Activated CD8-positive, alpha-beta memory T cell treated with anti-CD3 and anti-CD28 coated beads, Interleukin-2, amount 50 U/mL, for 48 hours (primary cell): ENCODE measurements at regions not wholly inside any gene's neighbourhood (a gene's known extent, or its start where the extent isn't known, plus 50 kb on each side); places are given as distances from the start of the nearest gene placed in this dataset.
"Not testable (repeated sequence)": the region's sequence is repeated elsewhere in the genome, so short reads cannot be mapped to it uniquely, and the experiment has no call there.

Experiments used
- DNase-seq: peaks from one replicate; pipeline ENCODE4 v3.0.0-alpha.2; 2020

DNA sequence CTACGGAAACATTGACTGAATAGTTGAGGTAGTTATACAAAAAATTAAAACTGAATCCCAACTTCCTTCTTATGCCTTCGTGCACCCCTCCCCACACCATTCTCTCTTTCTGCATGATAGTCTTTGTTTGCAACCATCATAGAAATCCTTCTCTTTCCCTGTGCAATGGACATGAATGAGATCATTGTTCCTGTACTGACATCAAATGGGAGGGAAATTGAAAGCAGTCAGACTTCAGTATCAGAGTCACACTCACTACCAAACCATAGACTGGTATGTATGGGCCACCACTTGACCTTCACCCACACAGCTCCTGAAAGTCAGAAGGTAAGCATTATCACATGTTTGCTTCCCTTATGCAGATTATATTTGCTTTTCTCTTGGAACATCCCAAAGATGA is 782.8 kb downstream of the BCL11A start:
- no peak for DNase-seq

DNA sequence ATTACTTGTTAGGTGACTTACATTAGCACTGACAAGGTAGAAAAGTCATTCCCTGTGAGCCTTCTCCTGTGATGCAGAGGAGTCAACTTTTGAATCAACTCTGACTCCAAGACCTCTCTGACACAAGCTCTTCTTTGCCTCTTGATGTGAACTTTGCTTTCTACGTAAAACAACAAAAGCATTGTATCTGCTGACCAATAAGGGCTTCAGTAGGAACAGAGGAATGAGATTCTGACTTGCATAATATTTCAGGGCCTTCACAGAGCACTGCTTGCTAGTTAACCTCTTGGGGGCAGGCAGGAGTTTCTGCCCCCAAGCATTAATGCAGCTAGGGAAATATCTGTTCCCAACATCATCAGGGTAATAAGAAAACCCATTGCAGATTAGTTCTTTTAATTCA is 791.5 kb downstream of the BCL11A start:
- no peak for DNase-seq

DNA sequence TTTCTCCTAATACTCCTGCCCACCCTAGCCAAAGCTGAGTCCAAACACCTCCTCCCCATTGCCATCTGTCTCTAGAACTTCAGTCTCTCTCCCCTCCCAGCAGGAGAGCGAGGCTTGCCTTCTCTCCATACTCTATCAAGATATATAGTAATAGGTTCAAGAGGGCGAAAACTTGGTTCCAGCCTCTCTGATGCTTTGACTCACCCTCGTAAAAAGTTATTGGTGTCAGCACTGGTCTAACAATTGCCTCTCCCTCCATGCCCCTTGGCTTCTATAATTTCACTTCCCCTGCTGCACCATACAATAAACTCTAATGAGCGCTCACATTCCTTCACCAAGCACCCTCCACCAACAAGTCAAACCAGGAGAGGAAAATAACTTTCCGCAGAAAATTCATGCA is 797.3 kb downstream of the BCL11A start:
- DNase-seq, result no peak

DNA sequence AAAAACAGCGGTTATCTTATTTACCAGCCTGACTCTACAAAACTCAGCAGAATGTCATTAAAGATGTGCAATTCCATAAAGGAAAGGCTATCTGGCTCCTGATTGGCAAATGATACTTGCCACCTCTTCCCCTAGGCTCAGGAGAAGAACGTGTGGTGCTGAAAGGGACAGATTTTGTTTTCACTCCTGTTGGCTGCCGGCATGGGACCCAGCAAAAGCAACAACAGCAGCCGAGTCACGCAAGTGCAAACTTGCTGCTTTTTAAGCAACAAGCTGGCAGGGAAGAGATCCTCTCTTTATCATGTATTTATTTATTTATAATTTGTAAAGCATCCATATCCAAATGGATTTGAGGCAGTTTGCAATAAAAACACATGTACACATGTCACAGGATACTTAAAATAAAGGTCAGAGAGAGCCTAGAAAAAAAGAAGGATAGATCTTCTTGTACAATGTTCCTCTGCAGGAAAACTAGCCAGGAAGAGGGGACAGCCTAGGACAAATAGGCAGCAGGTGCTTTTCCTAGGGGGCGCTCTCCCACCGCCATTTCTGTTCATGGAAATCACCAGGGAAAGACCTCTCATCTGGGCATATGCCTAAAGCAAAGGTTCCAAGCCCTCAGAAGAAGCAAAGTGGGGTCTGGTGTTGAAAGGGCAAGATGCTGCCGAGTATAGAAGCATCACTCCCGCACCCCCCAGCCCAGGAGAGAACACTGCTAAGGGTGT is 799.3 kb downstream of the BCL11A start:
- DNase-seq, result no peak

DNA sequence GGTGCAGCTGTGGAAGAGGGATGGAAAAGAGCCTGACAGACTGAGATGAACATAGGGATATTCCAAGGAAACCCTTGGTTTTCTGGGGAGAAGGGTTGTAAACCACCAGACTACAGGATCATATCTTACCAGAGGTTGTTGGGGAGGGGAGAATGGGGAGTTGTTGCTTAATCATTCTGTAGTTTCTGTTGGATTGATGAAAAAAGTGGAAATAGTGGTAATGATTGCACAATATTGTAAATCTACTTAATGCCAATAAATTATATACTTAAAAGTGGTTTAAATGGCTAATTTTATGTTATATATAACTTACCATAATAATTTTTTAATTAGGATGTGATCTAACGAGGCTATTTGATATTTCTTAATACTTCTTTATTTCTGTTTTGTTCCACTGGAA is 800.9 kb downstream of the BCL11A start:
- no peak for DNase-seq

DNA sequence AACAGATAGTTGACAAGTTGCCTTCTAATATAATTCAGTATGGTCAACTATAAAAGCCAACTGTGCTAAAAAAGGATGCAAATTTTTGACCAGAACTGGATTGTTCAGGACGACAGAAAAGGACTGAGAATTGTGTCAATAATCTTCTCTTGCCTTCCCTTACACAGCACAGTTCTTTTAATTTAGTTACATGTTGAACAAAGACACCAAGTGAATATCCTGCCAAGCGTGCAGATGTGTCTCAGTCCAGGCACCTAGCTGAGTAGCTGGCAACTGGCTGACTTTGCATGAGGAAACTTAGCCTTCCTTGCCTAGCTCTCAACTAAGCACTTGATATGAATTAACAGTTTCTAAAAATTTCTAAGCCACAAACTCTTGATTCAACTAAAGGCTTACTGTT is 801.4 kb downstream of the BCL11A start:
- no peak for DNase-seq

DNA sequence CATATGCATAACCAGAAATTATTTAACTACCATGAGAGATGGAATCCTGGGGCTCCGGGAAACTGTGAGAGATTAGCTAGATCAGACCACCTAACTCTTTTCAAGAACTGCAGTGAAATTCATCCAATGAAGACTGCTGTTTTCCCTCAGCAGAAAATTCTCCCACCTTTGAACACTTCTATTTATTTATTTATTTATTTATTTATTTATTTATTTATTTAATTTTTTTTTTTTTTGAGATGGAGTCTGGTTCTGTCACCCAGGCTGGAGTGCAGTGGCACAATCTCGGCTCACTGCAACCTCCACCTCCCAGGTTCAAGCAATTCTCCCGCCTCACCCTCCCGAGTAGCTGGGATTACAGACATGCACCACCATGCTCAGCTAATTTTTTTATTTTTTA is 802.2 kb downstream of the BCL11A start:
- DNase-seq, result not testable (repeated sequence)

DNA sequence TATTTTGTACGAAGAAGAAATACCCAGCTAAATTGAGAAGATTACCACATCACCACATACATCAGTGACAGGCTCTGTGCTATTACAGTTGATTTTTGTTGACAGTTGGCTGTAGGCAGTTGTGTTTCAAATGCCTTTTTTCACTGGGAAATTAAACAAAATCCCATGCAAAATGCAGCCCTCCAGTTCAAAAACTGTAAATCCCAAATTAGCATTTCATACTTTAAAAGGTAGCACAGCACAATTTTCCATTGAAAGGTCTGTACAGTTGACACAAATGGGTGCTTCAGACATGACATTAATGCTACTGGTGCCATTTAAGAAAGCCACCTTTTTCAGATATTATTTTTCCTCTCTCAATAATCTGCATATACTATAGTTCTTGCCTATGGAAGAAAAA is 807.2 kb downstream of the BCL11A start:
- no peak for DNase-seq

DNA sequence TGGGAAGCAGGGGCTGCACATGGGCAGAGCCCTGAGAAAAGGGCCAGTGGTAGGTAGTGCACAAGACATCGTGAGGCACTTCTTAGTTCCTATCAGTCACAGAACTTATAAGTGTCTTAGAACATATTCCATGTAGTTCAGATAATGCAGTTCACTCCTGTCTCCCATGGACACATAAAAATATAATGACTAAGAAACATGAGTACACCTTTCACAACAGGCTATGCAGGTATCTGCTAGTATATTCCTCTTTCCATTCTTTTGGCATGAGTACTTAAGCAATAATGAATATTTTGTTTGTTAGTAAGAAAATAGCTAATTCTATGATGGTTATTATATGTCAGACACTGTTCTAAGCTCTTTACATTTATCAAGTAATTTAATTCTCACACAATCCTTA is 808.4 kb downstream of the BCL11A start:
- DNase-seq, result no peak

DNA sequence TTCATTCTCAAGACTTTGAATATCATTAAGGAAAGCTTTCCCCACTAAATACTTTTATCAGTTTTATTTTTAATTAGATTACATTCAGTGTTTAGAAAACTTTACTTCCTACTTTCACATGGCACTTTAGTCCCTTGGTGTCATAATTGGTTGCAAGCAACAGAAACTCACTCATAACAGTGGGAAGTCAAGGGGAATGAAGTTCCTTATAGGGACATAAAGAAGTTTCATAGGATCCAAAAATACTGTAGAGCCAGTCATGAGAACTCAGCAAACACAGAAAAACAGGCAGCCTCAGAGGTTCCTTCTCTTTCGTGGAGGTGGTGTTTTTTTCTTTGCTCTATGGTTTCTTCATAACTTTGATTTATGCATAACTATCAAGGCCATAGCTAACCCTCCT is 809.0 kb downstream of the BCL11A start:
- no peak for DNase-seq

DNA sequence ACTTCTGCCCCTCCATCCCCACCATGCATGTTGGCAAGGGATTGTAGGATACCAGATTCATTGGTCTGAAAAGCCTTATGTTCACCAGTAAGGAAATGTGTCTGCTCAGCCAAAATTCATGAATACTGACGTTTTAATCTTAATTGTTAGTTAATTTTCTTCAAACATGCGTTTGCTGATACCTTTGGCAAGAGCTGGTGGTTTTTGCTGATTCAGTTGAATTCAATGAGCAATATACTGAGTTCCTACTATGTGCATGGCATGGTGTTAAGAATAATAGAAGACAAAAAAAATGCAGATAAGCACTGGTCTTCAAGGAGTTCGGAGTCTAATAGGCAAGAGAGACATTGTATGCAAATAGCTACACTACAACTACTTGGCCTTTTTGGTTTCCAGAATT is 811.6 kb downstream of the BCL11A start:
- no peak for DNase-seq

DNA sequence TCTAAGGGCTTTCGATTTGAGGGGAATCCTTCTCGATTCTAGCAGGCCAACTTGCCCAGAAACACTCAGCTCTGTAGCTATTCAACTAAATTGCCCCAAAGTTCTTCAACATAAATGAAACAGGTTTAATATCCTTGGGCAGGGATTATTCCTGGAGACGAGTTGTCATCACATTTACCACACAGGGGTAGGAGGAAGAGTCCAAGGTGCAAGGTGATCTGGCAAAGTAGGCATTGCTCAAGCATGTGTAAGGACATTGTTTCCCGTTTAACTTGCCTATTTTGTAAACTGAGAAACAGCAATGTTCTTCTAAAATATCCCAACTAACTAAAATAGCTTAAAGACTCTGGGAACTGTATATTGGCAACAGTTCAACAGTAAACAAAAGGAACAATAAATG is 814.3 kb downstream of the BCL11A start:
- no peak for DNase-seq

DNA sequence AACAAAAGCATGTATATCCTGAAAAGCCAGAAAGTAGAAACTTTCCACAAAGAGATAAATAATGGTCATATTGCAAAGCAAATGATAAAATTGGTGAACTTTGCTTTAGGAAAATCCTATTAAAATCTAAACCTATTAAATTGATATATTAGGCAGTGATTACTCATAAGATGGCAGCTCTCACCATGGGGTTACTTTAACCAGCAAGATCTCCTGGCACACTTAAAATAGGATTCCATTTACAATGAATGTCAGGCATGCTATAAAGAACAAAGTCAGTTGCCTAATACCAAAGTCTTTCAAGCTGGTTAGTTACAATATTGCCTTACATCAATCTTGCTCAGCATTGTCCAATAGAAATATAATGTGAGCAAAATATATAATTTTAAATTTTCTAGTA is 816.2 kb downstream of the BCL11A start:
- no peak for DNase-seq

DNA sequence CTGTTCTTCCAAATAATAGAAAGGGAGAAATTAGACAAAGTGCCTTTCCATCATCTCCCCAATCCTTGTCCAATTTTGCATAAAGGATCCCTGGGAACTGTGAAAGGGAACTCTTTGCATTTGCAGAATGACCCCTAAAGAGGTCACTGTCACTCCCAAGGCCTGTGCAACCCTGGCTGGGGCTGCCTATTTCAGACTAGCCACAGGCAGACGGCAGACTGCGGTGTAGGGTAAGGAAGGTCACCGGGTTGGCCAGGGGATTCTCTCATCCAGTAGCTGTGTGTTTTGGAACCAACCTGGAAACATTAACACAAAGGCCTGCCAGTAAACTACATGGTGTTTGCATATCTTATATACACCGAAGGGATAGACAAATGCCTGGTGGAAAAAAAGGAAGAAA is 818.7 kb downstream of the BCL11A start:
- DNase-seq, result no peak

DNA sequence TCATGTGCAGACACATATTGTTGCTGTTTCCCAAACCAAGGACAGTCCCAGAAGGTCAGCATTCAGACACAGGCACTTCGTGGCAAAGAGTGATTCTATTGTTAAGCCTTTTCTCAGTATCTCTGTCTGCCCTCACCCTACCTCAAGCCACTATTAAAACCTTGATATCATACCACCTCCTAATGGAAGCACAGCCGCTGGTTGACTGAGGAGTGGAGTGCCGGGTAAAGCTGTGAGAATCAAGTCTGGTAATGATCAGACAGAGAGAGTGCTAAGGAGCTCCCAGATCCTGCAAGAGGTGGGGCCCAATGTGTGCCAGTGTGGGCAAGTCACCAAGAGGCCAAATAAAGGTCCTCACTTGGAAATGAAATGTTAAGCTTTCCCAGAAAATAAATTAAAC is 819.5 kb downstream of the BCL11A start:
- DNase-seq, result no peak

DNA sequence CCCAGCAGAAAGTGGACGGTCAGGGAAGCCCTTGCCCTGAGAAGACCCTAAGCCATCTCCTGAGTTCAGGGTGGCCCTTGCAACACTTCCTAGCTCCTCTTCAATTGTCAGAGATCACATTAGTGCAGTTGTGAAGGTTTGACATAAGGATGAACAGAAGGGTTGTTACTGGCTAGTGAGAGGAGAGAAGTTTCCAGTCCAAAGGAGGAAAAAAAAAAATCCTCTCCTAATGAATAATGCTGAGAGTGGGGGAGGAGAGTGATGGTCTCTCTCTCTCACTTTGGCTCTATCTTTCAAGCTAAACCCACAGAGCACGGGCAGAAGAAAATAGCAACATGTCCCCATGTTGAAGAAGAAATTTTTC is 819.9 kb downstream of the BCL11A start:
- no peak for DNase-seq

DNA sequence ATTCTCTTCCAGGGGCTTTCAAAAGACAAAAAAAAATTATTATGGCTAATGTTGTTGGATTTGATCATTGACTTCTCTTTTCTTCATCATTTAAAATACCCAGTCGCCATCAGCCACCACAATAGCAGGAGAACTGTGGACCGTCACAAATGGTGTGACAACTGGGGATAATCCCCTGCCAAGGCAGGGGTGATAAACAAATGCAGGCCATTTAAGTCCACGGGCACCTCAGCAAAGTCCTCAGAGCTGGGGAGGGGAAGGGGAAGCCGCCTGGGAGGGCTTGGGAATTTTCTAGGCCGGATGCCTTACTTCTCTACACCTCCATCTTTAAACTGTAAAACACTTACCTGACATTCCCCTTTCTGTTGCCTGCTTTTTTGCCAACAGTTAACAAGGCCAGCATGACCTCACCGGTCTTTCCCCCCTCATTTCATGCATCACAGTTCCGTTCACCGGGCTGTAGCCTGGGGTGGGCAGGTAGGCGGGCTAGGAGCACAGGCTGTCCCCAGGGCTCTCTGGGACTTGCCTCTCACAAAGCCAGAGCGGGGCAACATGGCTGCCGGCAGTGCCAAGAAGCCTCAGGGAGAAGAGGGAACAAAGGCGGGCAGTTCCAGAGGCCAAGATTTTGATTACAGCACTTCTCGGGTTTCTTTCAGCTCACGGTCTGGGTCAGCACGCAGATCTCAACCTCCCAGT is 820.4 kb downstream of the BCL11A start:
- DNase-seq, result no peak

DNA sequence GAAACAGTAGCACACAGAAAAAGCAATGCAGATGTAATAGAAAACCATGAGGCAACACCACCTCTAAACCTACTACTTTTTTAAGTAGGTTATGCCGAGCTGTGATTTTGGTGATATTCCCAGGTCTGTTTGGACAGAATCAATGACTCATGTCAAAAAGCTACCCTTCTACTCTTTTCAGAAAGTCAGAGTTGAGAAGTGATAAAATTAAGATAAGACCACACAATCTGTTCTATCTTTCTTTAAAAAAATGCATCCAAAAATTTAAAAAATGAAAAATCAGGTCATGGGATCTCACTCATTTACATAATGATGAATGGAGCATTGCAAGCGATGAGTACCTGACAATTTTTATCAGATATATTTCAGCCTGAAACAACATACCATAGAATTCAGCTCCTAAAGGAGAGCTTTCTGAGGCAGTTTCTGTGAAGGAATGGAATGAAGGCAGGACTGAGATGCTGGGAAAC is 826.3 kb downstream of the BCL11A start:
- DNase-seq, result no peak

DNA sequence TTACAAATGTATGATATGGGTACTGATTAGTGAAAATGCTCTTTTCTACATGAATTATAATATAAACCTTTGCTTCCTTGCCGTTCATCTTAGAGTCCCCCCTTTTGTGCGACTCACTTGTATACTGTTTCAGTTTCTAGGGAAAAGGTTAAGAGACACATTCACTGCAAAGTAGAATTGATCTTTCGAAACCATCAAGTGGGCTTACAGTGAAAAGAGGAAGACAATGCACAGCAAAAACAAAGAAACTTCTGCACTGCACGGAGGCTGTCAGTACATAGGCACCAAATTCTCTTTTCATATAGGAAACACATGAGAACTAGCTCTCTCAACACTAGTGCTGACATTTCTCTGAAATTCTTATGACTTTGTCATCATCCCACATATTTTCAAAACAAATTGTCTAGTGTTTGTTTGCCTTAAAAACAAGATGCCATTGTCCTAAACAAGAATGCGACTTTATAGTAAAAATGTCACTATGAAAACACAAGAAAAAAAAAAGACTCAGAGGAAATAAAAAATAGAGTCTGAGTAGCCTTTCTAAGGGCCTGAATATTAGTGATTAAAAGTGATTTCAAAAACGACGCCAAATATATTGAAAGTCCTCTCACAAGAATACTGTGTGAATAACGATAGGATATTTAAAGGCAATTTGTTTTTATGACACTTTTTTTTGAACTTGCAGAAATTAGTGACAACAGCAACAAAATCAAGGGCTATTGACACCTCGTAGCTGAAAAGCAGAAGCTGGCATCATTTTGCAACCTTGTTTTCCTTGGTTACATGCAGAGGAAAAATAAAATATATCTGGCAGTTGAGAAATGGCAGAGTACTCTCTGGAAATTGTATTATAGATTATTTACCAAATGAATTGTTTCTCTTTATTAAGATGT is 827.0 kb downstream of the BCL11A start:
- DNase-seq, result no peak

DNA sequence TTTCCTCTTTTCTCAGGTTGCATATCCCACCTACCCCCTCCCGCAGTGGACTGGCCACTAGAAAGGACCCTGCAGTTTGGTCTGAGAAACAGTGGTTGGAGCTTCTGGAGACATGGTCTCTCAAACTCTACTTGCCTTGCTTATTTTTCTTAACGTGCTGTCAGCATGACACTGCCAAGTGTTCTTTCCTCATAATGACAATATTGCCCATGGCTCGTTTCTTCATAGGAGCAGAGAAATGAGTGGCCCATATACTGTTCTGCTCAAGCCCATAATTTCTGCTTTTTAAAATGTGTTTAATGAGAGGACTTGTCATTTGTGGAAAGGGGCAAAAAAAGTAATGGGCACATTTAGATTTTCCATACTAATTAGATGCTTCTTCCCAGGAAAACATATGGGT is 828.7 kb downstream of the BCL11A start:
- DNase-seq, result no peak

DNA sequence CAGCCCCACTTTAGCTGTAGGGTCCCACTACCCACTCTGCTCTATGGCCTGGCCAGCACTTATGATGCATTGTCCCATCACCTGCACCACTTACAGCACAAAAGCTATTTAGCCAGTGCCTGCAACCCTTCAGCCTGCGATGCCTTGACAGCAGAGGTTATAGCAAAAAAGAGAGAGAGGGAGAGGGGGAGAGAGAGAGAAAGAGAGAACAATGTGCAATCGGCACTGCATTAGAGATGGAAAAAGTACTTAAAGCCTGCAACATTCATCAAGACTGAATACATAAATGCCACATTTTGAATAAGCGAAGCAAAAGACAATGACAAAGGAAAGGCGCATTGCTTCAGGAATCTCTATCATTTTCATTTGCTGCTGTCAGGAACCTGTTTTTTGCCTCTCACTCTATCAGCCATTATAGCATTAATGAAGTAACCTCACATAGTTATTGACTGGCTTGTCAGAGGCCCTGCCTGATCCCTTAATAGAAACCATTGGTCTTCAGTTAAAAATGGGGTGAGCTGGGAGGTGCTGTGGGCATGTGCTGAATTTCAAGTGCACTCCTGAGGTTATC is 833.1 kb downstream of the BCL11A start:
- DNase-seq, result no peak

DNA sequence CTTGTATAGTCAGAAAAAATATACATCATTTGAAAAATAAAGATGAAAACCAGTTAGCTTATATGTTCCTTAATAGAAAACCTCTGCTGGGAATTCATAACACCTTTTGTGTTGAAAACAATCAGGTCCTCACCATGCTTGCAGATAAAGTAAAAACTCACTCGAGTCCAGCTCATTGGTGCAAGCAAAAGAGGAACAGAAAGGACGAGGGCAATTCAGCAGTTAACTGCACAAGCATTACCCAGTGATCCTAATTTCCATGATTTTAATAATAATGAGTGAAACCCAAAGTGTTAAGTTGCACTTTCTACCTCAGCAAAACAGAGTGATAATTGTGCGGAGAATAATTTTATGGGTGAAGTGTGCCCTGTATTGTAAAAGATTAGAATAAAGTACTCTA is 839.9 kb downstream of the BCL11A start:
- no peak for DNase-seq

DNA sequence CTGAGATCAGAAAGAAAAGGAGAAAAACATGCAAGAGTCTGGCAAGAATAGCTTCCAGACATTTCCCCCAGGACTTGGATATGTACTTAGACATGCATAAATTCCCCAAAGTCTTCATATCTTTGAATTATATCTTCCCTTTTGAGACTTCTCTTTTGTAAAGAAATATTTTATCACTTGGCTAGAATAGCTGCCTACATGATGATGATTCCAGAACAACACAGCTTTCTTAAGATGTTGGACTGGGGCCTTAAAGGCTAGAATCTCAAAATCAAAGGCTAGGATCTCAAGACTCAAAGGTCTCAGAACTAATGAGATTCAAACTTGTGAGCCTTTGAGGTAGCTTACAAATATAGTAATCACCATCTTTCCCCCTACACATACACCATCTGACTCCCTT is 842.3 kb downstream of the BCL11A start:
- DNase-seq, result no peak

DNA sequence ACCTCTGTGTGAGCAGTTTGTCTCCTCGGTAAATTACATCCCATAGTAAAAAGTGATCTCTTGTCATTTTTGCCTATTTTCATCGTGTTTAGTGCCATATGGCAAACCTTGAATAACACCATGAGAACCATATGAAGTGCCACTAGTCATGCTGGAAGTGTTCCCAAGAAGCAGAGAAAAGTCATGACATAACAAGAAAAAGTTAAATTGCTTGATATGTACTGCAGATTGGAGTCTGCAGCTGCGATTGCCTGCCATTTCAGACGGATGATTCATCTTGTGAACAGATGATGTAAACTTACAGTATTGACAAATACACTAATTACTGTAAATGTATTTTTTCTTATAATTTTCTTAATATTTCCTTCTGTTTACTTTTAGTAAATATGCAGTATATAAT is 846.7 kb downstream of the BCL11A start:
- no peak for DNase-seq
